ENCODE measurements at regions not wholly inside any gene's neighbourhood (a gene's known extent, or its start where the extent isn't known, plus 50 kb on each side); places are given as distances from the start of the nearest gene placed in this dataset.
"Not testable (repeated sequence)": the region's sequence is repeated elsewhere in the genome, so short reads cannot be mapped to it uniquely, and the experiment has no call there.

GRCh38 chr3:177871267-177871666, 665.0 kb upstream of the KCNMB2 start:
- TF ChIP-seq CTCF (conservative IDR thresholded peaks at IDR 0.05 in 1 of 2, IDR thresholded peaks at IDR 0.05 in 1 of 2; ENCODE audit: extremely low read depth in 1 of 2, insufficient read depth in 1 of 2, low read depth in 1 of 2, low read length in 2 of 2); EZH2 (IDR thresholded peaks at IDR 0.05; ENCODE audit: borderline replicate concordance, low read length): not testable (repeated sequence)

Data from mammary epithelial cell (primary cell).